ENCODE measurements at regions not wholly inside any gene's neighbourhood (a gene's known extent, or its start where the extent isn't known, plus 50 kb on each side); places are given as distances from the start of the nearest gene placed in this dataset.
A peak's percentile ranks its signal among the peaks of the same experiment; 100 is the strongest.

- no peak for FAIRE-seq
These were observed 90.9 kb upstream of the GRAMD2B start for GRCh38 chr5:126332326-126332725.

GRCh38 chr5:126334760-126335159 is 88.4 kb upstream of the GRAMD2B start:
- FAIRE-seq (peak; percentile 75), DNase-seq (ENCODE audit: low spot score) (no peak)

More at GRCh38 chr5:126332326-126332725, 90.9 kb upstream of the GRAMD2B start:
- DNase-seq (ENCODE audit: low spot score), result no peak

- DNase-seq (ENCODE audit: low spot score) (no peak), FAIRE-seq (no peak)
These were observed 87.3 kb upstream of the GRAMD2B start for GRCh38 chr5:126335886-126336285.

- DNase-seq (ENCODE audit: low spot score) (no peak), FAIRE-seq (no peak)
These were observed 84.6 kb upstream of the GRAMD2B start for GRCh38 chr5:126338635-126339034.

- peak; percentile 49 for DNase-seq (ENCODE audit: low spot score)
- FAIRE-seq, result no peak
These were observed 83.9 kb upstream of the GRAMD2B start for GRCh38 chr5:126339215-126339805.

GRCh38 chr5:126341906-126342630 is 81.1 kb upstream of the GRAMD2B start:
- no peak for DNase-seq (ENCODE audit: low spot score)
- no peak for FAIRE-seq

- FAIRE-seq (no peak), DNase-seq (ENCODE audit: low spot score) (no peak)
These were observed 74.2 kb upstream of the GRAMD2B start for GRCh38 chr5:126348855-126349635.

GRCh38 chr5:126351153-126351552 is 72.1 kb upstream of the GRAMD2B start:
- DNase-seq (ENCODE audit: low spot score), result no peak
- FAIRE-seq, result no peak

GRCh38 chr5:126354012-126354857 is 69.0 kb upstream of the GRAMD2B start:
- peak; percentile 32 for FAIRE-seq
- peak; percentile 70 for DNase-seq (ENCODE audit: low spot score)

GRCh38 chr5:126354858-126355731 is 68.1 kb upstream of the GRAMD2B start:
- FAIRE-seq (no peak), DNase-seq (ENCODE audit: low spot score) (no peak)

GRCh38 chr5:126355940-126356339 is 67.3 kb upstream of the GRAMD2B start:
- no peak for FAIRE-seq
- DNase-seq (ENCODE audit: low spot score), result no peak

- FAIRE-seq (no peak), DNase-seq (ENCODE audit: low spot score) (no peak)
These were observed 65.4 kb upstream of the GRAMD2B start for GRCh38 chr5:126357585-126358342.

- FAIRE-seq (no peak), DNase-seq (ENCODE audit: low spot score) (peak; percentile 27)
These were observed 64.7 kb upstream of the GRAMD2B start for GRCh38 chr5:126358525-126358924.

GRCh38 chr5:126359884-126360283 is 63.3 kb upstream of the GRAMD2B start:
- FAIRE-seq (no peak), DNase-seq (ENCODE audit: low spot score) (no peak)

GRCh38 chr5:126360467-126360866 is 62.7 kb upstream of the GRAMD2B start:
- DNase-seq (ENCODE audit: low spot score) (no peak), FAIRE-seq (no peak)

- no peak for DNase-seq (ENCODE audit: low spot score)
- FAIRE-seq, result no peak
These were observed 59.6 kb upstream of the GRAMD2B start for GRCh38 chr5:126363658-126364057.

GRCh38 chr5:126364206-126364902 is 58.9 kb upstream of the GRAMD2B start:
- FAIRE-seq (no peak), DNase-seq (ENCODE audit: low spot score) (no peak)

GRCh38 chr5:126365446-126366198 is 57.6 kb upstream of the GRAMD2B start:
- DNase-seq (ENCODE audit: low spot score), result no peak
- FAIRE-seq, result no peak

All from urothelium cell line (cell line).